IPS-NIHi11 (cell line): ENCODE measurements at regions not wholly inside any gene's neighbourhood (a gene's known extent, or its start where the extent isn't known, plus 50 kb on each side); places are given as distances from the start of the nearest gene placed in this dataset.
"Not testable (repeated sequence)": the region's sequence is repeated elsewhere in the genome, so short reads cannot be mapped to it uniquely, and the experiment has no call there.

Experiments used
- DNase-seq: peaks from one replicate; pipeline ENCODE4 v3.0.0; 2012; ENCODE audit warnings: mixed read lengths, low spot score

DNA sequence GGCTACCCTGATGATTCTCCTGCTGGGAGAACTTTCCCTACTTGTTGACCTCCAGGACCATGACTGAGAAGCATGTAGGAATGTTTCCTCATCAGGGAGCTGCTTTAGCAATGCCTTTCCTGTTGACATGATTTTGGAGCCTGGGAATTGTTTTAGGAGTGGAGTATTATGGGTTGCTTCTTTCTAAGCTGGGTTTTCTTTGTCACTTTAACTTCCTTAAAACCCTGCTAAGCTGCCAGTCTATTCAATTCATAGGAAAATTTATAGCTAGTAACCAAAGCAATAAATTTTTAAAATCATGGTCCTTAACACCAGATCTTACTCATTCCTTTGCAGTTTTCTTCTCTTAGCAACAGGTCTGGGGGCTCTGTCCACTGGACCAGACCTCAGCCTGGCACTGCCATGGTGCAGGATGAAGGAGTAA lies 125.6 kb upstream of the TACR1 start:
- no peak for DNase-seq

DNA sequence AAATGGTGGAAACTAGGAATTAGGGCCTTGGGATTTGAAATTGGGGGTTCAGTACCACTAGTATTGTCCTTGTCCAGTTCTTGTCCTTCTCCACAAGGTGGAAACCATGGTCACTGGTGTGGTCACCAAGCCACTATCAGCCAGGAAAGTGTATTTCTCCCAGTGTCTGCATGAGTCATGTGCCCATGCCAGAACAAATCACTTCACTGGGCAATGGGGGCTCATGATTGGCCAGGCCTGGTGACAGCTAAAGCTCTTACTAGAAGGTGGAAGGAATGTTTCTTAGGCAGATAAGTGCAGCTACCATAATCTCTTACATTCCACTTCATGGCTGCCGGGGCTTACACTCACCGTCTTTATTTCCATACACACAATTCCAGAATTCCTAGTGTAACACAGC lies 124.8 kb upstream of the TACR1 start:
- DNase-seq: no peak

DNA sequence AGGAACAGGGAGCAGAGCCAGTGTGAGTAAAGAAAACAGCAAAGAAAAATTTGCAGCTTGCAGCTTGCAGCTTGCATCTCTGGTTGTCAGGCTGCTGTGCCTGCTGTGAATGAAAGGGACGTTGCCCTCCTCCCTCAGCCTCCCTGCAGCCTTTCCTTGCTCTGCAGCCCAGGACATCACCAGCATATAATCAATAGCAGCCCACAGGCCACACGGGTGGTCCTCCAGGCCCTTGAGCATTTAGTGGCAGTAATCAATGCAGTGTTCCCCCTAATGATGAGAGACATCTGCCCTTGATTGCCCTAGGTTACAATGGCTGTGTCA lies 122.2 kb upstream of the TACR1 start:
- DNase-seq: no peak

DNA sequence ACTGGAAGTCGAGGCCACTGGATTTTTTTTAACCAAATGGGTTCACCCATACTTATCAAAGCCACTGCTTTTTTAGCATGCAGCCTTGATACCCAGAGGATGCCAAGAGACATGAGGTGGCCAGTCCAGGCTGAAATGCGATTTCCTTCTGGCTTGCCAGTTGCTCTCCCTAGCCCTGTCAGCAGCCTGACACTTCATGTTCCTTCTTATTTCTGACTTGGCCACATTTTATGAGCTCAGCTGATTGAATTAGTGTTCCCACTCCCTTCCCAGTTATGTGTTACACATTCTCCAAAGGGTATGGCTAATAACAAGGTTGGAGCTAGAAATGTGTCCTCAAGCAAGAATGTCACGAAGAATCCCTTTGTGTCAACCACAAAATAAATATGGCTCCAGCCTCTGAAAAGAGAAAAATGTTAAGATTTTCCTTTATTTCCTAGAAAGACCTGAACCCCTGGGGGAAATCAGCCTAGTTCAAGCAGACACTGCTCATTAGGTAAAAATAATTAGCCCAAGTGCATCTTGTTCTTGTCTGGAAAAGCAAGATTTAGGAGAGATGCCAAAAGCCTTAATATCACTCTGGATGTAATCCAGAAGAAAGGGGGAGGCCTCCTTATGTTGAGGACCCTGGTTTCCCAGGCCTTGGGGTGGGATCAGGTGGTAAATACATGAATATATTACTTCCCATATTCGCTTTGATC lies 121.7 kb upstream of the TACR1 start:
- no peak for DNase-seq

DNA sequence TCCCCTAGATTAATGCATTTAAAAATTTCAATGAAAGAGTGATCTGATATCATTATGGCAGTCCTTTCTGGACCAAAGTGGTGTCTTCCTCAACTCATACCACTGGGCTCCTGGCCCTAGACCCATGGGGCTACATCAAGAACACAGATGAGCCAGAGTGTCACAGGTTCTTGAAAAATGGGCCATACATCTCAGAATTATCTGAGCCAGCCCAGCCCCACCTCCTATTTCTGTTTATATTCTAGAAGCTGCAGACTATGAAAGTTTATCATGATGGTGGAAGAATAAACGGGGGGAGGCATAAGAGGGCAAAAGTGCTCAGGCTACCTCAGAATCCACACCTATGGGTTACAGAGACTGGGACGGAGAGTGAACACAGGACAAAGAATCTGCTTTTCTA lies 120.6 kb upstream of the TACR1 start:
- DNase-seq: no peak

DNA sequence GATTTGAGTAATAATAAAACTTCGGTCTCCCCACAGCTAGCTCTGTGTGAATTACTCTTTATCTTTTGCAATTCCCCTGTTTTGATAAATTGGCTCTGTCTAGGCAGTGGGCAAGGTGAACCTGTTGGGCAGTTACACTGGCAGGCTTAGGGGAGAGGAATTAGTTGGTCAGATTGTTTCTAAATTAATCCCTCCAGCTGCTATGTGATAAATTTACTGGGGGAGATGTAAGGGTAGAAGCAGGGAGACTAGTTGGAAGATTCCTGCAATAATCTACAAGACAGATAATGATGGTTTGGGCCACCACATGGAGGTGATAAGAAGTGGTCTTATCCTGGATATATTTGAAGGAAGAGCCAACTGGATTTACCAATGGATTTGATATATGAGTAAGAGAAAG lies 118.5 kb upstream of the TACR1 start:
- no peak for DNase-seq

DNA sequence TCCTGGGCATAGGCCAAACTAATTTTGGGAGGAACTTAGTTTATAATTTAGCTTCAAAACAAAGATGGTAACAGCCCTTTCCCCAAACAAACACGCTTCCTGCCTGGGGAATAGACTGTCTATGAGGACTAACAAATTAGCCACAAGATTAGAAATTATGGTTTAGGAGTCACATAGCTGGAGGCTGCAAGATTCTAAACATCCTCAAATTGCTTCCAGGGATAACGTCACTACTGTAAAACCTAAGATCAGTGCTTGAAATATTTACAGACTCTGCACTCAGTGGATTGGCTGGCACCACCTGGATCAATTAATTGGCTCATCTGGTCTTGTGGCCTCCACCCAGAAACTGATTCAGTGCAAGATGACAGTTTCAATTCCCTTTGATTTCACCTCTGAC lies 118.0 kb upstream of the TACR1 start:
- no peak for DNase-seq

DNA sequence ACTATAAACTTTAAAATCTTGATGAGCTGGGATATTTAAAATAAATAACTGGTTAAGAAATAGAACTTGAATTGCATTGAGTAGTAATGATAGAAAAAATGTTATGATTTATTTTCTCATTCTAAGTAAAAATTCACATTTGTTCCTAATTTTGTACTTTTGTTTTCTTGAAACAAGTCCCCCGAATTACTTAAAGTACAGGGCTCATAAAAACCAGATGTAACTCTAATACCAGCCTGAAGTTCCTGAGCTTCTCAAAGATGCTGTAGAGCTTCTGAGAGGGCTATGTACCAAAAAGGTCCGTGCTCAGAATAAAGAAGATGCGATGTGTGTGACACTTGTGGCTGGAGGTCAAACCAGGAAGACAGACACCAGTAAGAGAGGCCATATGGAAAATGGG lies 116.1 kb upstream of the TACR1 start:
- no peak for DNase-seq

DNA sequence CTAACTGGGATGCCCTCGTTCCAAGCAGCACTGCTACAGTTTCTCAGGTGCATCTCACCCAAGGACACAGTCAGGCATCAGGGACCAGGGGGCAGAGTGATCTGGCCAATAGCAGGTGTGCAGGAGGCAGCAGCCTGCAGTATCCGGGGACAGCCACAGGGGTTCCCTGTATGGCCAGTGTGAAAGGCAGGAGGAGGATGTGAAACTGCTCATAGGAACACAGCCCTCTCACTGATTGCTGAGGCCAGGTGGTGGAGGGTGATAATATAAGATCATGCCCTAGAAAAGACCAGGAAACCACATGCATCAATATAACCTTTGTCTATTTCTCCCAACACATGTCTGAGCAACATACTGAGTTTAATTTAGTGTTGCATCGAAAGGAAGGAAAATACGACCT lies 112.7 kb upstream of the TACR1 start:
- peak; percentile 67 for DNase-seq

DNA sequence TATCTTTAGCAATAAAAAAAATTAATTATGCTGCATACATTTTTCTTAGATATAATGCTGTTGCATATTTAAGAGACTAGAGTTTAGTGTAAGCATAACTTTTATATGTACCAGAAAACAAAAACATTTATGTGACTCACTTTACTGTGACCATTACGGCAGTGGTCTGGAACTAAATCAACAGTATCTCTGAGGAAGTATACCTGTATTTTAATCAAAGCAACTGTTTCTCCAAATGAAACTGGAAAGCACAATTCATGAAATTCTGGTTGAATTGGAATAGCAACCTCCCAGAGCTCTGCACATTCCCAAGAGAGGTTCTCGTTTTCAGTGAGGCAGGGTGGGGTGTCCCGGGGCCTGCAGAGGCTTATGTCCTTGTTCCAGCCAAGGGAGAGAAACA lies 112.2 kb upstream of the TACR1 start:
- DNase-seq: no peak

DNA sequence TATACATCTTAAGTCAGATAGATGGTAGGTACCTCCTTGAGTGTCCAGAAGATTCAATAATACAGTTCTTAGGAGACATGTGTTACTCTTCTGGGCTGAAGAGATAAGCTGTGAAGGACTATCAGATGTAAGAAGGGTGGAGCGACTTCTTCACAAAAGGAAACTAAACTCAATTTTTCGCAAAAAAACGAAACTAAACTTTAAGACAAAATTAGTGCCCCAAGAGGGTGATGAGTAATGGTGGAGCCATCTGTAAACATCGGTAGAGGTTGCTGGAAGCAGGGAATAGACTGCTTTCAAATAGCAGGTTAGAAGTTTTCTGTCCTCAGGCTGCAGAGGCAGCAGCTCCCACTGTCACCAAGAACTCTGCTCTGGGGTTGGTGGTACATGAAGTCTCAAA lies 111.6 kb upstream of the TACR1 start:
- no peak for DNase-seq

DNA sequence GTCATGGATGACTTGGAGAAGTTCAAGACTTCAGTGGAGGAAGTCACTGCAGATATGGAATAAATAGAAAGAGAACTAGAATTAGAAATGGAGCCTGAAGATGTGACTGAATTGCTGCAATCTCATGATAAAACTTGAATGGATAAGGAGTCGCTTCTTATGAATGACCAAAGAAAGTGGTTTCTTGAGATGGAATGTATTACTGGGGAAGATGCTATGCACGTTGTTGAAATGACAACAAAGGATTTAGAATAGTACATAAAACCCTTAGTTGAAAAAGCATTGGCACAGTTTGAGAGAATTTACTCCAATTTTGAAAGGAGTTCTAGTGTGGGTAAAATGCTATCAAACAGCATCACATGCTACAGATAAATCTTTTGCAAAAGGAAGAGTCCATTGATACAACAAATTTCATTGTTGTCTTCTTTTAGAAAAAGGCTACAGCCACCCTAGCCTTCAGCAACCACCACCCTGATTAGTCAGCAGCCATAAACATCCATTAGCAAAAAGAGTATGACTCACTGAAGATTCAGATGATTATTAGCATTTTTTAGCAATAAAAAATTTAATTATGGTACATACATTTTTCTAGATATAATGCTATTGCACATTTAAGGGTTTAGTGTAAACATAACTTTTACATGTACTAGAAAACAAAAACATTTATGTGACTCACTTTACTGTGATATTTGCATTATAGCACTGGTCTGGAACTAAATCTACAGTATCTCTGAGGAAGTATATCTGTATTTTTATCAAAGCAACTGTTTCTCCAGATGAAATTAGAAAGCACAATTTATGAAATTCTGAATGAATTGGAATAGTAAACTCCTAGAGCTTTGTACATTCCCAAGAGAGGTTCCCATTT lies 110.5 kb upstream of the TACR1 start:
- no peak for DNase-seq

DNA sequence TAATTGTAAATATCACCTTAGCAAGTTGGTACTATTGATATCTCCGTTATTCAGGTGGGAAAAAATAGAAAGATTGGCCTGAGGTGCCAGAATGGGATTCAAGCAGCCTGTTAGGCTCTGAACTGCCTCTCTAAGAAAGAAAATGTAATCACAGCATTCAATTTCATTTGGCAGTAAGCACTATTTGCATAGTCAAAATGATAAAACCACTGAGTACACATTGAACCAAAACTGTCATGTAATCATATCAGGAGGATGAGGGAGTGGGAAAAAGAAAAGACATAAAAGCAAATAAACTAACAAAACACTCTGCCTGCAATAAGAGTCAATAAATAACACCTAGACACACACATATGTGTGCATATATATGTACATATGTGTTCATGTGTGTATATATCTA lies 103.9 kb upstream of the TACR1 start:
- DNase-seq: no peak

DNA sequence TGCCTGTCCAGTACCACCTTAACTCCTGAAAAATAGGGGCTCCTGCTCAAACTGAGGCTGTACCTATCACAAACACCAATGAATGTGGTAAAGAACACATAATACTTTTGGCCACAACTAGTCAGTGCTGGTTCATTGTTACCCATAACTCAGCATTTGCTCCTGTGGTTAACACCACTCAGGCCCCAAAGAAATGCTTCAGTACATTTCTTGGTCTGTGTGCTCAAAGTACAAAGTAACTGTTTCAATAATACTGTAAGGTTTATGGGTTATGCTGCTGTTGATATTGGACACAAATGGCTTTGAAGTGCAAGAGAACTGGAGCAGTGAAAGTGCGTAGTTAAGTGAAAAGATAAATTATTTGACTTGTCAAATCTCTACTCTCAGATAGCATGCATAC lies 95.0 kb upstream of the TACR1 start:
- no peak for DNase-seq

DNA sequence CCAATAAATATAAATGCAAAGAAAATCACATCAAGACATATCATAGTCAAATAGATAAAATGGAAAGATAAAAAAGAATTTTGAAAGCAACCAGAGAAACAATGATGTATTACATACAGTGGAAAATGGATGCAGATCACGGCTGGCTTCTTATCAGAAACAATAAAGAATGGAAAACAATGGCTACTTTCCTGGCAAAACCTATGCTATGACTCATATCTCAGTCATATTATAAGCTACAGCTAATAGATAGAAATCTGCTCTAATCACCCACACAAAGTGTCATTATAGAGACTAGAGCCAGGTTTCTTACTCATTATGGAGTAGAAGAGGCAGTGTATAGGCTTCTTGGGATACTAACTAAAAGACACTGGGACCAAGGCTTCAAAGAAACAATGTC lies 93.5 kb upstream of the TACR1 start:
- DNase-seq: no peak

DNA sequence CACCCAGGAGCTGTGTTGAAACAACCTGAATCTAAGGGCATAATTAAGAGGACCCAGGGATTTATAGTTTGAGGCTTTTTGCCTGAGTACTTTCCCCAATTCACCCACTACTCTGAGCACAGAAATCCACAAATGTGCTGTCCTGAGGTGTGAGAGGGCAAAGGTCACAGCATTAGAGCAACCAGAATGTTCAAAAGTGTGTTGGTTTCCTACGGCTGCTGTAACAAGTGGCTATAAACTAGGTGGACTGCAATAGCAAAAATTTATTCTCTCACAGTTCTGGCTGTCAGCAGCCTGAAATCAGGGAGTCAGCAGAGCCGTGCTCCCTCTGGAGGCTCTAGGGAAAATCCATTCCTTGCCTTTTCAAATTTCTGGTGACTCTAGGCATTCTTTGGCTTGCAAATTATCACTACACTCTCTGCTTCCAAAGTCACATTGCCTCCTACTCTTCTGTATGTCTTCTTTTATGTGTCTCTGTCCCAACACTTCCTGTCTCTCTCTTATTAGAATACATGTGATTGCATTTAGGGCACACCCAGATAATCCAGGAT lies 91.4 kb upstream of the TACR1 start:
- no peak for DNase-seq

DNA sequence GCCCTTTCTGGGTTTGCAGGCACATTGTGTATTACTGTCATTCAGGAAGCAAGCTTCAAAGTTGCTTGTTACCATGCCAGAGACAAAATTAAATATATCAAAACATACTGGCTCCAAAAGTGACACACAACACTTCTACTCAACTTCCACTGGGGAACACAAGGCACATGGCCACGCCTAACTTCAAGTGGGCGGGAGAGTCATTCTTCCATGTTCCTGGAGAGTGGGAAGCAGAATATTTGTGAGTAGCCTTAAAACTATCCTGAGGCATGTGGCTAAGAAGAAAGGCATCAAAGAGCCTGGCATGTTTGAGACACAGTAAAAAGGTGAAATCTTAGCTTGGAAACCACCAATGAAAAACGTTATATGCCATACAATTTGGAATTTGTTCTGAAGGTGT lies 90.5 kb upstream of the TACR1 start:
- DNase-seq: no peak

DNA sequence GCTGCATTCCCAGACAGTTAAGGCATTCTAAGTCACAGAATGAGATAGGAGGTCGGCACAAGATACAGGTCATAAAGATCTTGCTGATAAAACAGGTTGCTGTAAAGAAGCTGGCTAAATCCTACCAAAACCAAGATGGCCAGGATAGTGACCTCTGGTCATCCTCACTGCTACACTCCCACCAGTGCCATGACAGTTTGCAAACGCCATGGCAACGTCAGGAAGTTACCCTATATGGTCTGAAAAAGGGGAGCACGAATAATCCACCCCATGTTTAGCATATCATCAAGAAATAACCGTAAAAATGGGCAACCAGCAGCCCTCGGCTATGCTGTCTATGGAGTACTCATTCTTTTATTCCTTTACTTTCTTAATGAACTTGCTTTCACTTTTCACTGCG lies 89.9 kb upstream of the TACR1 start:
- not testable (repeated sequence) for DNase-seq

DNA sequence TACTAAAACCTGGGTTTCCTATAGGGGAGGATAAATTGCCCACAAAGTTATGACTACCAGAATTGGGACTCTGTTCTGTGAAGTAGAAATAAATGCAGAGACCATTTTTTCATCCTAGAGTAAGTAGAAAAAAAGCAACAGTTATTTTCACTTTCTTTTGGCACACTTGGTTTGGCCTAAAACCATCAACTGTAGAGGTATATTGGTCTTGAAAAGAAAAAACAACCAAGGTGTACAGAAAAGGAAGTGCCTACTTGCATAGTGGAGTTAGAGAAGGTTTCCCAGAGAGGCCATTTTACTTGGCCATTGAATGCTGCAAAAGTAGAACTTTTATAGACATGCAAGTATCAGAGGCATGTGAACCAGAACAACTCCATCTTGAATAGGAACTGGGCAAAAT lies 89.4 kb upstream of the TACR1 start:
- no peak for DNase-seq

DNA sequence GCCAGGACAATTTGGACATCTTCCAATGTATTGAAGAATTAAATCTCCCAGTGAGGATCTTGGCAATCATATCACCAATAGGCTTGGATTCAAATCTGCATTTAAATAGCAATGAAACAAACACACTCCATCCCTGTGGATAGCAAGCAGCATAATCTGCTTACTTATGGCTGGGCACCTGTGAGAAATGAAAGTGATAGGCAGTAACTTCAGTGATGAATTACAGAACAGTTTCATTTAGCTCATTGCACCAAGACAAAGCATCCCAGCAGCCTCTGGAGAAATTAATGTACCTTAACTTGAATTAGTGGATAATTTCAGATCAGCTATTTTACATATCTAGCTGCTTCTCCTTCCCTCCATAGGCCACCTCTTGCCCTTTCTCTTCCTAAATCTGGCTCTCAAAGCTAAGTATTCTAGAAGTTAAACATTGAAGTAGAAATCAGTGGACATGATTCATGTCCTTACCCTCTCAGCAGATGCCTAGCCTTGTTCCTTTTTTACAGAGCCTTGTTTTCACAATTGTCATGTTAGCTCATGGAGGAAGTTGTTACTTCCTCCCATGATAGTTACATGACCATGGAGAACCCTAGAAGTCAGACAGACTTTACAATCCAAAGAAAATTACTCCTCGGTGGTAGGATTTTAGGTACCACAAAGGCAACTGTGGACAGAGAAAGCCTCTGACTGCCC lies 88.5 kb upstream of the TACR1 start:
- no peak for DNase-seq

DNA sequence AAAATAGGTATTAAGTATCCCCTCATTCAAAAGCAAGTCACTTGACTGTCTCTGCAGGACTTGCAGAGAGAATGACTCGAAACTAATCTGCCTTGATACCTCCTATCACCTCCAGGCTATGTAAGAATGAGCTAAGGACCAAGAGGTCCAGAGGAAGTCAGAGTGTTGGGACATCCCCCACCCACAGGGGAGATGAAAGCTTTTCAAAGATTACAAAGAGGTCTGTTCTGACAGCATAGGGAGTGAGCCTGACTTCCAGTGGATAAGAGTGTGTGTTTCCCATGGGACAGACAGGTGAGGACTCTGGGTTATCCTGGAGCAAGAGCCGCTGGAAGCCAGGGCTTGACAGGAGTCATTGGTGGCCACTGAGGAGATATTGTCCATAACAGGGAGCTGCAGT lies 85.0 kb upstream of the TACR1 start:
- no peak for DNase-seq

DNA sequence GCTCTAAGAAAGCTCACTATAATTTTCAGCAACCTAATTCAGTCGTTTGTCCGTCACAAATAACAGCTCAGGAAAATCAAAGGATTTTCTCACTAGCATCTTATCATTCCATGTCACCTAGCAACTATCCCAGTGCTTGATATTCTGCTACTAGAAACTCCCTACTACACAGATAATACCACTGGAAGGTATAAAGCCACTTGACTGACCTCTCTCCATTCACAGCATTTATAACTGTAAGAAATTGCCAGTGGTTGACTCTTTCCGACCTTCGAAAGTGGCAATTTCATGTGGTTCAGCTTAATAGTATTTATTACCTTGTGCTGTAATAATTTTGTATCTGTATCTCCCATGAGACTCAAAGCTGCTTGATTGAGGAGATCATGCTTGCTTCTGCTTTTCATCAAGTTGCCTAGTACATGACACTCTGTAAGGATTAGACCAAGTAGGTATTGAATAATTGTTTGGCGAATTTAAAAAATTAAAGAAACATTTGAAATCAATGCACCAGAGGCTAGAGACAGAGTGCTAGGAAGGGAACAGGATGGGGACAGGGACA lies 79.6 kb upstream of the TACR1 start:
- DNase-seq: no peak

DNA sequence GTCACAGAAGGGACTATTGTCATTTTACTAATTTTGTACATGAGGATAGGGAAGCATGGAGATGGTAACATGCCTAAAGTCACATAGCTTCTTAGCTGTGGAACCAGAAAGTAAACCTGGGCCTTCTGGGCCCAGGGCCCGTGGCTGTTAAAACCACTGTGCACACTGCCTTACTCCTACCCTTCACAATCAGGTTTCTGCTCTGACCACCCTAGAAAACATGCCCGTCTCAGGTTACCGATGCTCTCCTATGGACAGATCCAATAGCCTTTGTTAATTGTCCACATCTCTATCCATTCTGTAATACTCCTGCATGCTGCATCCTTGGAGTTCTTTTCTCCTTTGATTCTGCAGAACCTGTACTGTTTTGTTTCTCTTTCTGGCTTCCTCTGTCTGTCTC lies 79.0 kb upstream of the TACR1 start:
- no peak for DNase-seq
